ENCODE measurements at regions not wholly inside any gene's neighbourhood (a gene's known extent, or its start where the extent isn't known, plus 50 kb on each side); places are given as distances from the start of the nearest gene placed in this dataset.

DNA sequence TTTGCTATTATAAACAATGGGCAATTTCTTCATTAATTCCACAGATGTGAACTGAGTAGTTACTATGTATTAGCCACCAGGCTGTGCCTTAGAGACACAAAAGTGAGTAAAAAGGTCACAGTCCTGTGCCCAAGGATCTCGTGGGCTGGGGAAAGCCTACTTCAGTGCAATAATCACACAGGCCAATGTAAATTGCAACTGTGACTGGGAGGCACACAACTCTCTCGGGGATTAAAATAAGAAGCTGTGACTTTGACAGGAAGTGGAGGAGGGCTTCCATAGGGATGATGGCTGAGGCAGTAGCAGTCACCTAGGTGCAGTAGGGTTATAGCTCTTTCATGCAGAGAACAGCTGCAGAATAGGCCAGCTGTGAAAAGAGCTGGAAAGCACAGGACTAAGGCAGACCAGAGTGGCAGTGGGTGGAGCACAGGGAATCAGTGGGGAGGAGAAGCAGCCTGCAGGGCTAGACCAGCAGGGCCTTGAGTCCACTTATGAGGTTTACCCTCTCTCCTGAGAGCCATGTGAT is 121.9 kb downstream of the MAB21L3 start:
- no peak for DNase-seq

DNA sequence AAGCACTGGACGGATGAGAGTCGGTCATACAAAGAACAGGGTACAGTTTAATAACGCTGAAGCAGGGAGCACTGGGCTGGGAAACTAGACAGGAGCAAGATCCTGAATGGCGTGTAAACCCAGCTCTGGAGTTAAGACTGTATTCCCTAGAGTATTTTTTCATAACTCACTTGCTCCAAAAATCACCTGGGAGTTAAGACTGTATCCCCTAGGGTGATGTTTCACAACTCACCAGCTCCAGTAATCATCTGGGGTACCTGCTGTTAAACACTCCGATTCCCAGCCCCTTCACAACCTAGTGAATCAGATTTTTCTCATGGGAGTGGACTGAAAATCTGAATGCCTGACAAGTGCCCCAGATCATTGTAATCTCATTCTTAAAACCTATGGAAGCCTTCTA is 123.2 kb downstream of the MAB21L3 start:
- no peak for DNase-seq

DNA sequence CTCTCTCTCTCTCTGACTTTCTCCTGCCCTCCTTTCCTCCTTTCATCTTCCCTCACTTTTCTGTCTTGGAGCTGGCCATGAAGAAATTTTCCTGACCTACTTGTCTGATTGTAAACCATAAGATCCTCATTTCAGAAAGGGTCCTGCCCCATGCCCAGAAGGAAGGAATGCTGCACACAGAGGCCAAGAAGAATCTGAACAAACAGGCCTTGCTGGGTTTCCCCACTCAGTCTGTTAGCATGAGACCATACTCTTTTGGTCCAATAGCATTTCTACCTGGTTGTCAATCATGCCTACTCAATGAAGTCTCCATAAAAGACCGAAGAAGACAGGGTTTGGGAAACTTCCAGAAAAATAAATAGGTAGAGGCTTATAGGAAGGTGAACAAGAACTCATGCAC is 128.7 kb downstream of the MAB21L3 start:
- DNase-seq: no peak

DNA sequence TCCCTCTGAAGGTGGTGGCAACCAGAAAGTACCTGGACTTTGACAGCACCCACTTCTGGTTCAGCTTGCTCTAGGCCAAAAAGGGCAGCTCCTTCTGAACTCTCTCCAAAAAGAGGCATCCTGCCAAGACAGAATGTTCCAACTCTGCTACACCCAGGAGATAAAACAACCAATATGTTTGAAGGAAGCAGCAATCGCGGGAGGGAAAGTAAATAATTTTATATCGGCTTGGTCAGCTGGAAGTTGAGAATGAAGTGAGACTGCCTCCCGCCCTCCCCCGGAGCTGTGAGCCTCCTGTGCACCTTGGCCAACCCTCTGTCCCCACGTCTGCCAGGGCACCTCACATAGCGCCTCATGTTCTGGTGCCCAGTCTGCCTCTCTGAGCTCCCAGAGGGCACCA is 130.3 kb upstream of the ATP1A1 start:
- no peak for DNase-seq

DNA sequence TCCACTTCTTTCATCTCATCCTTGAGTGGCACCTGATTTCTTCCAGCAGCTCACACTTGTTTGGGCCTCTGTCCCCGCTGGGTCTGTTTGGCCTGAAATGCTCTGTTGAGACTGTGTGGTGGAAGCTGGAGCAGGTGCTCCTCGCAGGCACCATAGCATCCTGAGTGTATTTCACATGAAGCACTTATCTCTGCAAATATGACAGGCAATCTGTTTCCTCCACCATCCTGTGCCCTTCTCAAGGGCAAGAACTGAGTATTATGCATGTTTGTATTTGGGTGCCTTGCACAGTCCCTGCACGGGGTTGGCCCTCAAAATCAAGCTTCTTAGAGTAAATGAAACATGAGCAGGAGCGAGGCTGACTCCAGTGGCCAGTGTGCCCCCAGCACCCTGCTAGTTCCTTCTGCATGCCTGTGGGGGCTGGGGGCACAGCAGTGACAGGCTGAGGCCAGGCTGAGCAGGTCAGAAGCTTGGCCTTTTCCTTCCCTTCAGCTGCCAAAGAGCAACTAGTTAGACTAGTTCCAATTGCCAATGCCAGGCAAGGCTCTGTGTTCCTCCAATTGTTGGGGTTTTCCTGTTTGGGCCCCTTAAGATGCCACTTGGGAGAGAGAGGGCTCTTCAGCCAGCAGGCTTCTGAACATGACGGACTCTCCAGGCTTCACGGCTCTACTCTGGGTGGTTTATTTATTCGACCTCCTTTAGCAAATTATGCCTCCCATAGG is 129.6 kb upstream of the ATP1A1 start:
- no peak for DNase-seq

DNA sequence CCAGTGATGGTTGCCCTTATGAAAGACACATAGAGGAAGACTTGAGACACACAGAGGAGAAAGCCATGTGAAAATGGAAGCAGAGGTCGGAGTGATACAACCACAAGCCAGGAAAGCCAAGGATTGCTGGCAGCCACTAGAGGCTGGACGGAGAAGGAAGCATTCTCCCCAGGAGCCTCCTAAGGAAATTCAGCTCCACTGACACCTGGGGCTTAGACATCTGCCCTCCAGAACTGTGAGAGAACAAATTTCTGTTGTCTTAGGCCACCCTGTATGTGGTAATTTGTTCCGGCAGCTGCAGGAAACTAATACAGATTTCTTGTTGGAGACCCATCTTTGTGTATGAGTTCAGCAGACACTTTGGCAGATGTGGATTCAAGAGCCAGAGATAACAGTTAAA is 126.9 kb upstream of the ATP1A1 start:
- DNase-seq: no peak

DNA sequence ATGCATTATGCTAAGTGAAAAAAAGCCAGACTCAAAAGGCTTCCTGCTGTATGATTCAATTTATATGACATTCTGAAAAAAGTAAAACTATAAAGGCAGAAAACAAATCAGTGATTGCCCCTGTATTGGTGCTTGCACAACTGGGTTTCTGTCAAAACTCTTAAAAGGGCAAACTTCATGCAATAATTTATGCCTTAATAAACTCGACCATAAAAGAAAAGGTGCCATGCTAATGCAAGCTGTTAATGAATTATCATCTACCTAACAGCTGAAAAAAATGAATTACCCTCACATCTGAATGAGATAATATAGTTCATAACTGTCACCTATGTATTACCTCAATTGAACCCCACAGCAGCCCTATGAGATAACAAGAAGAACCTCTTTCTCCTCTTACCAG is 120.8 kb upstream of the ATP1A1 start:
- DNase-seq: no peak

DNA sequence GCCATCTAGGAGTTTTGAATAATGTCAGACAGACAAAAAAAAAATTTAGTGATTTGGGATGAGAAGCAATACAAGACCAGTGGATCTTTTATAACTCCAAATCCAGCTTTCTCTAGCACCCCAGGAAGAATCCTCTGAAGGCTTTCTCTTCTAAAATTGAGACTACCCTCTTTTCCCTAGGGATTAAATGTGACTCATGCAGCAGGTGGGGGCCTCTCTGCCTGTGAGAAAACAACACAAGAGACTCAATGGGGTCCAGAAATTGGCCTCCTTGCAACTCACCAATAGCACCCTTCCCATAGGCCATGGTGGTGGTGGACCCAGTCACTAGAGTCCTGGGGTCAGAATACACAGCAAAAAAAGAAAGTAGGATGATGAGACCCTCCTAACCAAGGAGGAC is 120.3 kb upstream of the ATP1A1 start:
- no peak for DNase-seq

DNA sequence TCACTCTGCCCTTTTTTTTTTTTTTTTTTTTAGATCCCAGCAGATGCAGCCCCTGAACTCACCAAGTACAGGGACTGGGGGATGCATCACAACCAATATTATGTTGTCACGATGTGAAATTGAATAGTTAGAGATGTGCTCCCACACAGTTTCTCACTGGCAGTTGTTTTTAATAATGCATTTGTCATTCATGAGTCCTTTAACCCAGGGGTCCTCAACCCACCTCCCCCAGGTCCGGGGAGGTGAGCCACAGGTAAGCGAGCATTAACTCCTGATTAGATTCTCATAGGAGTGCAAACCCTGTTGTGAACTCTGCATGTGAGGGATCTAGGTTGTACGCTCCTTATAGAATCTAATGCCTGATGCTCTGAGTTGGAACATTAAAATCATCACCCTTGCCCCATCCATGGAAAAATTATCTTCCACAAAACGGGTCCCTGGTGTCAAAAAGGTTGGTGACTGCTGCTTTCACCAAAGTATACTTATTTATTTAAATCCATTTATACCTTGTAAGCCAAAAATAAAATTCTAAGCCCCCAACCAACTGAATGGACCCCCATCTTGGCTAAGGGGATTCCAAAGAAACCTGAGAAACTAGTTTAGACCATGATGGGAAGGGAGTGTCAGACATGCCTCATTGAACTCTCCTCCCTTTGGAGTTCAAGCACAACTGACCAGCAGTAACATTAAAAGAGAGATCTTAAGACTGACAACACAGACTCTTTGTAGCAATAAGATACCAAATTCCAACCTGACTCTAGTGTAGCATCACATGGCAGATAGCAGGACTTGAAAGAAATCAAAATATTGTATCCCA is 119.3 kb upstream of the ATP1A1 start:
- DNase-seq: no peak

DNA sequence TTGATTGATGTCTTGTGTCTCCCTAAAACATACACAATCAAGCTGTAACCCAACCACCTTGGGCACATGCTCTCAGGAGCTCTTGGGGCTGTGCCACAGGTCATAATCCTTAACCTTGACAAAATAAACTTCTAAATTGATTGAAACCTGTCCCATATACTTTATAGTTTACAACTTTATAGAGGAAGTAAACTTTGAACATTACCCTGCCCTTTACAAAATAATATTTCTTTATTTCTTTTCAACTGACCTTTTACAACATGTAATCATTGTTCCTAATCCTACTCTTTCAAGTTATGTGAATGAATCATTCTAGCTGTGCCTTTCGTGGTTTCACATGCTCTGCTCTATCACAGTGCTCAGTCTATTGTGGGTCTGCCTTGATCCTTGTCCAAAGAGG is 118.3 kb upstream of the ATP1A1 start:
- DNase-seq: peak; percentile 9

DNA sequence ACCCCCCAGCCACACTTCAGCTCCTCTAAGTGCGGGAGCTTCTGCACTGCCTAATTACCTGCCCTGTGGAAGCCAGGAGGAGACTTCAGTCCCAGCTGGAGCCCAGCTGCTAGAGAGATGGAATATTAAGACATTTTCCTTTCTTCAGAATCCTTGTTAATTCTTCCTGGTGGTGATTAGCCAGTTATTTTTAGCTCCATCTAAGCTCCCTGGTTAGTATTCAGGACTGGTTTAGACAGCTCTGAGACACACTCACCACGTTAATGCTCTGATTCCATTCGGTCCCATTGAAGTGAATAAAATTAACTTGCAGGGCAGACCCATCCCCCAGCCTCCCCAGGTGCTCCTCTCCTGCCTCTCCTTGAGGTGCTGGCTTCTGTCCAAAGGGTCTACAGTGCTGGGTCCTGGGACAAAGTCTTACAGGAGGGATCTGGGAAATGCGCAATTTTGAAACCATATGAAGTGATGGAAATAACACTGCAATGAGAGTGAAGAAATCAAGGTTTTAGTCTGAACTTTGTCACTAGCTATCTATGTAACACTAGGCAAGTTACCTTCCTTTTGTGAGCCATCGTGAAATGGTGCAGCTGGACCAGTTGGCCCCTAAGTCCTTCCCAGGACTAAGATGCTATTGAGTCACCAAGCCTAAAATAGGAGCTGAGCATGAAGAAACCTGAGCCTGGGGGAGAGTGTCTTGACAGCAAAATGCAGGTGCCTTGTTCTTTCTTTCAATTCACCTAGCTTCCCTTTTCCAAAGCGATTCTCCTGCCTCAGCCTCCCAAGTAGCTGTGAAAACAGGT is 117.4 kb upstream of the ATP1A1 start:
- no peak for DNase-seq

DNA sequence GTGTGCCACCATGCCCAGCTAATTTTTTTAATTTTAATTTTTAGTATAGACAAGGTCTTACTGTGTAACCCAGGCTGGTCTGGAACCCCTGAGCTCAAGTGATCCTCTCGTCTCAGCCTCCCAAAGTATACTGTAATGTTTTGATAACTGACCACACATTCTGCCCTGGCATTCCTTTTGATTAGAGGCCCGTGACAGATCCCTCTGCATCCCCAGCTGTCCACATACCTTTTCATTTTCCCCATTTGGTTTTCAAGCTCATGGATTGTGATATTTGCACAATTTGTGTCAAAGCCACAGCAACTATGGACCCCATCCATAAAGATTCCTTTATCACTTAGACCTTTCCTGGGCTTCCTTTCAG is 116.8 kb upstream of the ATP1A1 start:
- DNase-seq: no peak

DNA sequence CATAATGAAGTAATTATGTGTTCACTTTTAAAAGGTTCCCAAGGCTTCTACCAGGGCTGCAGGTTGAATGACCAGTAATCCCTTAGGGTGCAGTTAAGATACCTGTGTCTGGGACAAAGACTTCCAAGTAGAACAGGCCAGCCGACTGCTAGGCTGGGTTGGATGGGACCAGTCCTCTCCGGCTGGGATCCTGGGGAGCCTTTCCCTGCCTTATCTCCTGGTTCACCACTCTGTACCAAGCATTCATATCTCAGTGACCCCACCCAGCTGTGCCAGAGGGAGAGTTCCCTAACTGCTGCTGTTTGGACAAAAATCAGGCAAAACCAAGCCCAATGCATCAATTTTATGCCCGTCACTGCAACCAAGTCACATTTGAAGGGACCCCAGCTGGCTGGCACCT is 116.2 kb upstream of the ATP1A1 start:
- peak; percentile 2 for DNase-seq

DNA sequence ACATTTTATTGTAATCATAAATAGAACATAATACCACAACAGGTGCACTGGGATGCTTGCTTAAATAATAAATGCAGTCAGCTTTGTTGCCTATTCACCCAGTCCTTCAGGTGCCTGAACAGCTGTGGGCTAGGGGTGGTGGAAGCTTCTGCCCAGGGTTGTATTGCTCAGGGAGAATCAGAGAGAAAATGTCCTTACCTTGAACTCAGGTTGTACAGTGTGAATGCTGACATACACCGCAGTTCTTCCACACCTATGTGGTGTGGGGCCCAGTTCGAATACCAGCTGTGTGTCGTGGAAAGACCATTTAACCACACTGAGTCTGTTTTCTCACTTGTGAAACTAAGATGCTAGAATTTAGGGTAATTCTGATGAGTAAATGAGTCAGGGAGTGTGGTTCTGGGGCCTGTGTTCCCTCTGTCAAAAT is 115.7 kb upstream of the ATP1A1 start:
- no peak for DNase-seq

DNA sequence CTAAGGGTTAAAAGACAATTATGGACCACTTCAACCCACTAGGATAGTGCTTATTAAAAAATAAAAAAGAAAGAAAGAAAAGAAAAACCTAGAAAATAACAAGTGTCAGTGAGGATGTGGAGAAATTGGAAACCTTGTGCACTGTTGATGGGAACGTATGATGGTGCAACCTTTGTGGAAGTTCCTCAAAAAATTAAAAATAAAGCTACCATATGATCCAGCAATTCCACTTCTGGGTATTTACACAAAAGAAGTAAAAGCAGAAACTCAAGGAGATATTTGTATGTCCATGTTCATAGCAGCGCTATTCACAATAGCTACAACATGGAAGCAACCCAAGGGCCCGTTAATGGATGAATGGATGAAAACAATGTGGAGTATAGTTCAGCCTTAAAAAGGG is 115.2 kb upstream of the ATP1A1 start:
- DNase-seq: no peak

DNA sequence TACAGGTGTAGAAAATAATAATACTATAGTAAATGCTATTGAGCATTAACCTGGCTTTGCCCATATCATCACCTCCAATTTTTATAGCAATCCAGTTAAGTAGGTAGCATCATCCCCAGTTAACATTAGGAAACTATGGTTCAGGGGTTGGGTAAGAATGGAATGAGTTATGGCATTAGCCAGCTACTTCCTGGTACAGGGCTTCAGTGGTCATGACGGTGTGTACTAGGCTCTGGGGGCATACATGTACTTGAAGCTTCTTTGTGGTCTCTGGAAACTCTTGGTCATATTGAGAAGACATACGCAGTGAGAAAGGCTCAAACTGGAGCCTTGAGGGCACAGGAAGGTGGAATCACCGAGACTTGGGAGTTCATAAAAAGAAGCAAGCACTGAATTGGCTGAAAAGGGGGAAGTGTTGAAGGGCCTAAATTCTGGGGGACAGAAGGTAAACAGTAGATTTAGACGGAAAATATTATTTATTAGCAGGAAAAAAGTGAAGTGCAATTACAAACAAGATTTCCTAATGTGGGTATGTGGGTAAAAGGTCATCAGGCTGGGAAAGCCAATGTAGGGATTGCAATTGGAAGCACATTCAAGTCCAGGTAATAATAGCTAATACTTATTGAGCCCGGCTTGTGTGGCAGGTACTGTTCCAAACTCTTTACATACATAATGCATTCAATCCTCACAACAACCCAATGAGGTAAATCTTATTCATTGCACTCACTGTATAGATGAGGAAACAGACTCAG is 114.2 kb upstream of the ATP1A1 start:
- DNase-seq: no peak

DNA sequence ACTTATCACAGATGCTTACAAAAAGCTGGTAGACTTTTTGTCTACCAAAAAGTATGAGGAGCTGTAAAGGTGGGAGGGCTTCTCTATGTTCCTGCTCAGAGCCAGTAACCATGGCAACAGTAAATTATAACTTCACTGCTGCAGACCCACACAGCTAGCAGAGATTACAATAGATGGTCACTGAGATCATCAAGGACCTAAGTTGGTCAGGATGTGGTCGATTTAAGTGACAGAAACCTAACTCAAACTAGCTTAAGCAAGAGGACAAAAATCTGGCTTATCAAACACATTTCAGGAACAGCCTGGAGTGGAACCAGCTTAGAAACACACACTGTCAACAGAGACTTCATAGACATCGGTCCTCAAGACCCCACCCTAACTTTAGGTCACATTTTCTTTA is 113.4 kb upstream of the ATP1A1 start:
- no peak for DNase-seq

DNA sequence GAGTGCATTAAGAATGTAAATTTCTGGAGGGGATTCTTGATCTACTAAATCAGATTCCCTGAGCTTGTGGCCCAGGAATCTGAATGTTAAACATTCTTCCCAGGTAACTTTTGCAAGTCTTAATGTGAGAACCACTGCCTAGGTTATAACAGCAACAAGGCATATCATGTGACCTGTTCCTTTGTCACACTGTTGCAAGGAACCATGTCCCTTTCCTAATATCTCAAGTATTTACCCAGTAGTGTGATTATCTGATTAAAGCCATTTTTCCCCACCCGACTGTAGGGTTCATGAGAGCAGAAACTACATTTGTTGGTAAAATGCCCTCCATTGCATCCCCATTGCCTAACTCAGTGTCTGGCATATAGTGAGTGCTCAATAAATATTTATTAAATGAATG is 112.9 kb upstream of the ATP1A1 start:
- DNase-seq: no peak

DNA sequence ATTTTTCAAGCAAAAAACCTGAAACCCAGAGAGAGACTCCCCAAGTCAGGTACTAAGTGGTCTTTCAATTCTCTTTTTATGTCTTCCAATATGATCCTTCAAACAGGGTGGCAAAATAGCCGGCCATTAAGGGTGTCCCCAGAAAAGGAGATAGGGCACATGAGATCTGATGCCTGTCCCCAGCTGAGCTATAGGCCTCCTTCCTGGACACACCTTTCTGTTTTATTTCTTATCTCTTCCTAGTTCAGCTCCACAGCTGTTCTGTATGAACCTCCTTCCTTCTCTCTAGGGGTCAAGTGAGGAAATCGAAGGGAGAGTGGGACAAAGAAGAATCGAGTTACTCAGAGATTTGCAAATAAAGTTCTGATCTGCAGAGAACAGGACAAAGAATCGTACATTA is 112.4 kb upstream of the ATP1A1 start:
- DNase-seq: no peak

DNA sequence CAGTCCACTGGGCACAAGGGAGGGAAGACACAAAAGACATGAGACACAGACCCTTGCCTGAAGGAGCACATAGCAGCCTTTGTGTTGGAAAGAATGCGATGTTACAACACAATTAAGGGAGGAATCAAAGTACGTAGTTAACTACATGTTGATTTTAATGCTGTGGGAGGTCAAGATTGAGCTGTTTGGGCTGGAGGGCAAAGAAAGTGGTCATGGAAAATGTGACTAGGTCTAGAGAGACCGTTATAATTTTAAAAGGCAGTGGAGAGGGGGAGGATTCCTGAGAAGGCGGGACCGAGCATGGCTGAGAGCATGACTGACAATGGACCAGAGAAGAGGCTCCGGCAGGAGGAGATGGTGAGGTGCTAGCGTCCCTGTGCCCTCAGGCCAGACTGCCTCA is 111.8 kb upstream of the ATP1A1 start:
- no peak for DNase-seq

DNA sequence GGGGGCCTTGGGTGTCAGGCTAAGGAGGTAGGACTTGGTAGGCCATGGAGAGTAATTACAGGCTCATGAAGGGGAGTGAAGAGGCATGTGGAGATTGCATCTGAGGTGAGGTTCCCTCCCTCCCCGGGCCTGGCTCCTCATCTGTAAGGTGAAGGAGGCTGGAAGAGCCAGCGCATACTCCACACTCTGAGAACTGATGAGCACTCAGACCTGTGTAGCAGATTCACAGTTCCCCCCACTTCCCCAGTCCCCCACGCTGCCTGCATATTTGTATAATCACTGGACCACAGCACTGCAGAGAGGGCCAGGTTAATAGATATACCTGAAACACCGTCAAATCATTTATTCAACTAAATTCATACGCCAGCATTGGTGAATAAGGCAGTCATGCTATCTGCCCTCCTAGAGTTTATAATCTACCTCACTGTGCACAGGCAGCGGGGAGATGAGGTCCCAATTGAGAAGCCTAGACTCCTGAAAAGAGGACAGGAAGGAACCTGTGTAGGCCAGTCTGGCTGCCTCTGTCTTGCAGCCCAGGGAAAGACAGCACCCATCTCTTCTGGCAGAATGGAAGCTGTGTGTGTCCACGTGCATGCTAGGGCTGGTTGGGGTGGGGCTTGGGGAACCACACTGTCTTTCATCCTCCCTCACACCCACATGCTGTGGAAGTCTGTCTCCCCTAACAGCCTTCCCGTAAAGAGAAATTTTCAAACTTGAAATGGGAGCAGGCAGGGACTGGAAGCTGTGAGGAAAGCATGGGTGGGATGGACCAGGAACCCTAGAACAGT is 110.6 kb upstream of the ATP1A1 start:
- no peak for DNase-seq

DNA sequence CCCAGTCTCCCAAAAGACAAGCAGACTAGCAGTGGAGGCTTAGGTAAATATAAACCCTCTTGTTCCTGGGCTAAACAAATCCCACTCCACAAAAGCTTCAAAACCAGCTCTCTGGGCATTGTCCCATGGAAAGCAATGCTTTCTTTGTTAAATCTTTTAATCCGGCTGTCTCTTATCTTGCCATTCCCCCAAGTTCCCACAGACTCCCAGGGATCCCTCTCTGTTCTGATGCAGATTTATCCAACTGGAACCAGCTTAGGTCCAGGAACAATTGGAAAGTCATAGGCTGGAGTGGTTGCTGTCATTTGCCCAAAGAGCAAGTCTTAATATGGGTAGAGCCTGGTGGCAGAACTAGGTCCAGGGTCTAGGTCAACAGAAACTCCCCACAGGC is 110.1 kb upstream of the ATP1A1 start:
- no peak for DNase-seq
